GM18909 (cell line): ENCODE measurements at regions not wholly inside any gene's neighbourhood (a gene's known extent, or its start where the extent isn't known, plus 50 kb on each side); places are given as distances from the start of the nearest gene placed in this dataset.

ENCODE experiments used
- ATAC-seq: cut with Tn5 transposase; IDR thresholded peaks from one replicate; pipeline ENCODE4 v1.9.1; 2021; ENCODE audit warnings: mild to moderate bottlenecking; ENCODE audit not compliant: unreplicated experiment, poor library complexity

- no peak for ATAC-seq
Observed at GRCh38 chr1:5720045-5720444, 272.2 kb downstream of the NPHP4 start.

- no peak for ATAC-seq
Observed at GRCh38 chr1:5718831-5719632, 273.2 kb downstream of the NPHP4 start.

DNA sequence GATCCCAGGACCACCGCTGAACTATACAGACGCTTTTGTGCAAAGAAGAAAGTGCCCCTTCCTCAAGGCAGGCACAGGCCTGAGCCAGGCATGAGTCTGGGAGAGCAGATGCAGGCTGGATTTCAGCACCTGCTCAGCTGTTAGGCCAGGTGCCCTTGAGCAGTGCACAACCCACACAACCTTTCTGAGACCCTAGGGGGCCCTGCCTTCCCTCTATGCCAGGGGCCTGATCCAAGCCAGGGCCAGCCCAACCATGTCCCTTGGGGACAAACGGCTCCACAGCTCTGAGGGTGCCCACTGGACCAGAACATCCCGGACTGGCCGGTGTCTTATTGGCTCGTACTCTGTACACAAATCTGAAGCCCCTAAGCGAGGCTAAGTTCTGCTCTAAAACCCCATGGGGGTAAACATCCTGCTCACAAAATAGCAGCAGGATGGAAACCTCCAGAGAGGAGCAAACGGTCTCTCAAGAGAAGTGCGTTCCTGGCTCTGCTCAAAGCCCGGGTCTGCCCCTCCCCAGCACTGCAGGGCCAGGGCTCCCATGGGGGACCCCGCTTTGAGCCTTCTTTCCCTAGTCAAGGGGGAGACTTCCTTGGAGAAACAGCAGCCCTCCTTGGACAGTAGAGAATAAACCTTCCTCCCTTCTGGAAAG is 275.1 kb downstream of the NPHP4 start:
- ATAC-seq: no peak

- no peak for ATAC-seq
Observed at GRCh38 chr1:5716126-5716525, 276.1 kb downstream of the NPHP4 start.

DNA sequence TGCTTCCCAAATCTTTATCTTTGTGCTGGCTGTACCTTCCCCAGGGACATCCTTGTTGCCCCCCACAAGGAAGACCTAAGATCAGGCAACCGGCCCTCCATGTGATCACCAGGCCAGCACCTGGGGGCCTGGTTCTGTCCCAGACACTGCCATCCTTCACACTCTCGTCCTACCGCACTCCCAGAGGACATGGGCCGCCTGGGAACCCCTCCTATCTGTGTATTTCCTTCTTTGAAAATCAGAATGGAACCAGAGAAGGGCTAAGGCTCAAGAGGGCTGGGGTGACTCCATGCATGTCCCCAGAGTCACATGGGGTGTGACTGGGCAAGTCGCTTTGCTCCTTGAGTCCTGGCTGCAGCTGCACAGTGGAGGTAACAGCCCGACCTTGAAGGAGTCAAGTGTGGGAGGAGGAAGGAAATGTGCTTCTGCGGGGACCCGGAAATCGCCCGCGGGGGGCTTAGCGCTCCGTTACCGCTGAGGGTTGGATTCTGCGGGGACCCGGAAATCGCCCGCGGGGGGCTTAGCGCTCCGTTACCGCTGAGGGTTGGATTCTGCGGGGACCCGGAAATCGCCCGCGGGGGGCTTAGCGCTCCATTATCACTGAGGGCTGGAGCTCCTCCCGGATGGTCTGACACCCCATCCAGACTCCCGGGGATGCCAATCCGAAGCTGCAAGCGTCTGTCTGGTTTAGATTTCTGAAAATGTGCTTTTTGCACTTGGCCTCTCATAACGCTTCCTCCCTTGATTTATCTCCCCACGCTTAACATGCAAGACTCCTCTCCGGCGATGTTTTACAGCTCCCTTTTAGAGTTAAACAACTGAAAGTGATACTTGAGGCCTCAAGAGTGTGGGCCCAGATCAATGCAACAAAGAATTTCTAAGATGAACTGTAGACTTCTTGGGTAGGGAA is 278.9 kb downstream of the NPHP4 start:
- no peak for ATAC-seq

- no peak for ATAC-seq
Observed at GRCh38 chr1:5711956-5712645, 280.1 kb downstream of the NPHP4 start.

DNA sequence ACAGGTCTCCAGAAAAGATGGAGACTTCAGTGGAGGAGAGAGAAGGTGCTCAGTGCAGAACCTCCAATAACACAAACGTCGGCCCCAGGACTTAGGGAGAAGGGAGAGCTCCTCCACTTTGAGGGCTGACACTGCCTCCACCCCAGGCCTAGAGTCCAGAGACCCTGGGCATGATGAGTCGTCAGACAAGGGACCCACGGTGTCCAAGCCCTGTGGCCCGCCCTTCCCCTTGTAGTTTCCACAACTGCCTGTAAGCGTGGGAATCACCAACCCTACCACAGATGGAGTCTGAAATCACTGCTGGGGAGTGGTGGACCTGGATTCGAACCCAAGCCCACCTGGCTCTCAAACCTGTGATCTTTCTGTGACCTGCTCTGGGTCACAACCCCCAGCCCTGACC is 281.1 kb downstream of the NPHP4 start:
- ATAC-seq: no peak

GRCh38 chr1:5709976-5710375 is 282.2 kb downstream of the NPHP4 start:
- no peak for ATAC-seq

GRCh38 chr1:5709461-5709975 is 282.7 kb downstream of the NPHP4 start:
- ATAC-seq: no peak

DNA sequence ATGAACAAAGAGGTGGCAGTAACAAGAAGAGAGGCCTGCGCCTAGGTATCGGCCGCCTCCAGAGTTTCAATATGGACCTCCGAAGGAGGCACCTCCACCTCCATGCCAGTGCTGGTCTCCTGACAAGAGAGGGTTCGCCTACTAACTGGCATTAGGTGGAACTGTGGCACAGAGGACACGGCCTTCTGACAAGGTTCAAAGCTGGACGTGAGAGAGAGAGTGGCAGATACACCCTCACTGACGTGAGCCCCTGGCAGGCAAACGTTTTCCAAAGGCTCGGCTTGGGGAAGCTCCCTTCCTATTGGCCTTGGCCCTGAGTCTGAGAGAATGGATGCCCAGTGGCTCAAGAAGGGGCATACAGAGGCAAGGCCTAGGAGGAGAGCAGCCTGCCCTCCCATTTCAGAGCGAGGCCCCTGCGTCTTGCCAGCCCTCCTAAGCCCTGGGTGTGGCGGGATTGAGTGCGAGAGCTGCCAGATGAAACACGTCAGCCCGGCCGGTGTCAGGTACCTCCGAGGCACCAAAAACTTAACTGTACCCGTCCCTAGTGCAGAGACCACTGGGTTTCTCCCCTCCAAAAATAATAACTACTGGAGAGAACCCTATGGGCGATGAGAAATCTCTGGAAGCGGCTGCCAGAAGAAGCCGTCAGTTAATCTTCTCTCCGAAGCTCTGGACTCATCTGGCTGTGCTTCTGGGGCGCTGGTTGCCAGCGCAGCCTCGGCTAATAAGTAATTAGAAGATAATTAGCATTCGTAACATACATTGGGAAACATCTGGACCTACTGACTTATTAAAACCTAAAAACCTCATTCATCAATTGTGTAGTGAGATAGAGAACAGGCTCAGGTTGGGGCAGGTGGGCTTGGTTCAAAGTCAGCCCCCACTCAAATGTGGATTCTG is 283.6 kb downstream of the NPHP4 start:
- ATAC-seq: no peak

GRCh38 chr1:5707566-5708345 is 284.5 kb downstream of the NPHP4 start:
- ATAC-seq: no peak

GRCh38 chr1:5706239-5706638 is 286.0 kb downstream of the NPHP4 start:
- no peak for ATAC-seq

DNA sequence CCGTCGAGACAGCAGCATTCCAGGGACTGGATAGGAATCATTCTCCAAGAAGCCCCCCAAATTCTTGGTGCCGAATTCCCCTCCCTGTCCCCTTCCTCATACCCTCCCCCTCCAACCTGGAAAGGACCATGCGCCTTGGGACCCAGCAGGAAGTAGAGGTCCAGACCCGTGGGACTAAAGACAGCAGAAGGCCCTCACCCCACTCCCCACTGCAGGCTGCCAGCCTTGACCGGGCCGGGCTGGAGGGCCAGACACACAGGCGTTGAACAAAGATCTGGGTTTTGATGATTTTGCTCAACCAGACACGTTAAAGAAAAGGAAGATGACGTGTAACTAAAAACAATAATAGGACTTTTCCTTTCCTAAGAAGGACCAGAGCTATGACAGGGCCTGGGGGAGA is 286.5 kb downstream of the NPHP4 start:
- ATAC-seq: no peak

GRCh38 chr1:5704561-5705514 is 287.4 kb downstream of the NPHP4 start:
- ATAC-seq: no peak

GRCh38 chr1:5701642-5702041 is 290.6 kb downstream of the NPHP4 start:
- no peak for ATAC-seq

GRCh38 chr1:5693568-5693967 is 298.7 kb downstream of the NPHP4 start:
- no peak for ATAC-seq

GRCh38 chr1:5692664-5693063 is 299.6 kb downstream of the NPHP4 start:
- no peak for ATAC-seq
